Ovary (tissue), 3 donors: ENCODE measurements at regions not wholly inside any gene's neighbourhood (a gene's known extent, or its start where the extent isn't known, plus 50 kb on each side); places are given as distances from the start of the nearest gene placed in this dataset.

Source experiments
- EP300 ChIP-seq: sonication (generic); formaldehyde crosslinking; IDR thresholded peaks from one replicate; pipeline ENCODE4 v1.6.1; 2017; ENCODE audit warnings: antibody characterized with exemption
- POLR2A ChIP-seq: fragments of 450-650 bp; IDR thresholded peaks from one replicate; pipeline ENCODE4 v1.6.1; 2017; ENCODE audit warnings: antibody characterized with exemption, mild to moderate bottlenecking, moderate library complexity
- TF ChIP-seq, protein P1 (sequence below), 3 donors: fragments of 450-650 bp in 2 of 3; fragments of 200-600 bp in 1 of 3; IDR thresholded peaks; one replicate each; pipeline versions ENCODE4 v1.5.1 to v1.8.0; 2016 to 2022; ENCODE audit warnings: antibody characterized with exemption in 3 of 3, mild to moderate bottlenecking in 1 of 3
- donor health status: DM: no; HTN: no; CAD: no.

DNA sequence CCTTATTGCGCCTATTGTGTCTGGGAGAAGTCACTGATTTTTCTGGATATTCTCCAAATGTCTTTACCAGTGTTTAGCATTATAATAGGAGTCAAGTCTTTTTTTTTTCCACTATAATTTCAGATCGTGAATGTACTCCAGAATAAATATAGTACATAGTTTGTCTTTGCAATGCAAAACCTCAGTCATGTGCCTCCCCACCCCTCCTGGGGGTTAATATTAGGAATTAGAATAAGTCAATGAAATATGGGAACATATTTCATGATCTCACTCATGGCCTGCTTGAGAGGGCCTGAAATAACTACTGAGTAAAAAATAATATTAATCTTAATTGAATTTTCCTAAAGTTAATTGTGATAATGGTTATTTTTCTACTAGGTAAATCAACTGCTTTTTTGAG is 79.0 kb upstream of the TMEM170B start:
- TF ChIP-seq, protein P1, sequence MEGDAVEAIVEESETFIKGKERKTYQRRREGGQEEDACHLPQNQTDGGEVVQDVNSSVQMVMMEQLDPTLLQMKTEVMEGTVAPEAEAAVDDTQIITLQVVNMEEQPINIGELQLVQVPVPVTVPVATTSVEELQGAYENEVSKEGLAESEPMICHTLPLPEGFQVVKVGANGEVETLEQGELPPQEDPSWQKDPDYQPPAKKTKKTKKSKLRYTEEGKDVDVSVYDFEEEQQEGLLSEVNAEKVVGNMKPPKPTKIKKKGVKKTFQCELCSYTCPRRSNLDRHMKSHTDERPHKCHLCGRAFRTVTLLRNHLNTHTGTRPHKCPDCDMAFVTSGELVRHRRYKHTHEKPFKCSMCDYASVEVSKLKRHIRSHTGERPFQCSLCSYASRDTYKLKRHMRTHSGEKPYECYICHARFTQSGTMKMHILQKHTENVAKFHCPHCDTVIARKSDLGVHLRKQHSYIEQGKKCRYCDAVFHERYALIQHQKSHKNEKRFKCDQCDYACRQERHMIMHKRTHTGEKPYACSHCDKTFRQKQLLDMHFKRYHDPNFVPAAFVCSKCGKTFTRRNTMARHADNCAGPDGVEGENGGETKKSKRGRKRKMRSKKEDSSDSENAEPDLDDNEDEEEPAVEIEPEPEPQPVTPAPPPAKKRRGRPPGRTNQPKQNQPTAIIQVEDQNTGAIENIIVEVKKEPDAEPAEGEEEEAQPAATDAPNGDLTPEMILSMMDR (IDR thresholded peaks at IDR 0.05): no peak
- TF ChIP-seq POLR2A: no peak
- no peak for TF ChIP-seq EP300
